HepG2 (cell line): ENCODE measurements at regions not wholly inside any gene's neighbourhood (a gene's known extent, or its start where the extent isn't known, plus 50 kb on each side); places are given as distances from the start of the nearest gene placed in this dataset.

ENCODE experiments used
- ATAC-seq: fragments of 200-7000 bp; cut with Tn5 transposase; 3 replicates; pipeline ENCODE4 v1.9.1; 2020; ENCODE audit warnings: mild to moderate bottlenecking, moderate library complexity
- BruUV-seq: library from RNA; stranded (reverse); fragments of 400-500 nt; replicated peaks from 2 replicates; lab custom pipeline; 2021; lab: Mats Ljungman, UMichigan
- CTCF ChIA-PET: fragments of 300-600 bp; formaldehyde crosslinking; extraction: SDS; loops from one replicate; lab custom pipeline; 2021; ENCODE audit warnings: low total read pairs, inconsistent platforms, low intra/inter-chr PET ratio; lab: Yijun Ruan, JAX
- POLR2A ChIA-PET: fragments of 350-600 bp; sonication (Branson Sonifier 250); formaldehyde crosslinking; loops from one replicate; lab custom pipeline; 2020; ENCODE audit warnings: antibody characterized with exemption, inconsistent platforms; lab: Yijun Ruan, JAX
- DNase-seq: peaks from one replicate; pipeline ENCODE4 v3.0.0-alpha.2; 2015; ENCODE audit warnings: low spot score
- FAIRE-seq: peaks from 3 replicates; lab custom pipeline; 2011; peaks lifted over from hg19 to GRCh38; lab: Jason Lieb, UNC
- H2AFZ ChIP-seq: one replicate; pipeline ENCODE4 v1.6.1; 2011; ENCODE audit warnings: low read length, inconsistent platforms
- H3K27ac ChIP-seq: fragments of 300-600 bp; 3 replicates; pipeline ENCODE4 v1.8.0; 2011; ENCODE audit warnings: mixed run types, mild to moderate bottlenecking, mixed read lengths, low read length, inconsistent platforms; ENCODE audit not compliant: insufficient read depth; ENCODE audit errors: extremely low read length
- H3K27me3 ChIP-seq, 2 experiments: fragments of 200-600 bp in 1 of 2; 2 replicates in 1 of 2; 3 replicates in 1 of 2; pipeline versions ENCODE4 v1.6.0 to v1.8.0; 2011; ENCODE audit warnings: low read length in 2 of 2, mild to moderate bottlenecking in 2 of 2, moderate library complexity in 2 of 2, inconsistent platforms in 1 of 2; ENCODE audit not compliant: insufficient read depth in 2 of 2, control insufficient read depth in 1 of 2
- H3K36me3 ChIP-seq, 2 experiments: fragments of 200-600 bp in 1 of 2; replicated peaks in 1 of 2; 2 replicates in 1 of 2; 3 replicates in 1 of 2; pipeline versions ENCODE4 v1.5.1 to v1.8.0; 2011; ENCODE audit warnings: low read length in 2 of 2, inconsistent platforms in 1 of 2; ENCODE audit not compliant: insufficient read depth in 2 of 2, control insufficient read depth in 1 of 2
- H3K4me1 ChIP-seq: 2 replicates; pipeline ENCODE4 v1.5.1; 2012; ENCODE audit warnings: low read length, inconsistent platforms; ENCODE audit not compliant: insufficient read depth
- H3K4me2 ChIP-seq: 2 replicates; pipeline ENCODE4 v1.6.0; 2011; ENCODE audit warnings: low read depth, low read length, inconsistent platforms
- H3K4me3 ChIP-seq, 3 experiments: fragments of 200-600 bp in 1 of 3; sonication (generic), shearing (Covaris generic) in 1 of 3; replicated peaks in 1 of 3; 2 replicates each; pipeline ENCODE4 v1.5.1; 2011 to 2016; ENCODE audit warnings: low read length in 3 of 3, inconsistent platforms in 2 of 3, low read depth in 2 of 3, mild to moderate bottlenecking in 2 of 3, control low read depth in 1 of 3, mixed read lengths in 1 of 3; ENCODE audit not compliant: insufficient read depth in 1 of 3
- H3K79me2 ChIP-seq: one replicate; pipeline ENCODE4 v1.6.1; 2011; ENCODE audit warnings: low read length, inconsistent platforms; ENCODE audit not compliant: insufficient read depth
- H3K9ac ChIP-seq: 2 replicates; pipeline ENCODE4 v1.6.0; 2011; ENCODE audit warnings: mild to moderate bottlenecking, low read depth, low read length, inconsistent platforms; ENCODE audit not compliant: insufficient read depth
- H3K9me3 ChIP-seq: 2 replicates; pipeline ENCODE4 v1.5.1; 2012; ENCODE audit warnings: mild to moderate bottlenecking, low read length
- H4K20me1 ChIP-seq: 2 replicates; pipeline ENCODE4 v1.6.0; 2011; ENCODE audit warnings: inconsistent platforms, mild to moderate bottlenecking, low read length, moderate library complexity; ENCODE audit not compliant: insufficient read depth
- AGO2 ChIP-seq: fragments of 200-400 bp; formaldehyde crosslinking; optimal IDR thresholded peaks from 2 replicates; pipeline ENCODE3; 2017; ENCODE audit warnings: mild to moderate bottlenecking, low read depth, low read length, moderate library complexity
- CEBPG ChIP-seq: IDR thresholded peaks from 2 replicates; pipeline ENCODE4 v1.6.1; 2016
- JARID2 ChIP-seq: sonication (generic); formaldehyde crosslinking; IDR thresholded peaks from 2 replicates; pipeline ENCODE4 v1.8.1; 2023; ENCODE audit warnings: missing genetic modification reagents, inconsistent platforms; ENCODE audit not compliant: insufficient replicate concordance
- NFE2L2 ChIP-seq: fragments of 150-350 bp; IDR thresholded peaks from 2 replicates; pipeline ENCODE4 v1.6.1; 2014; ENCODE audit warnings: low read length
- NFIC ChIP-seq: IDR thresholded peaks from 2 replicates; pipeline ENCODE4 v1.6.1; 2012; ENCODE audit warnings: mild to moderate bottlenecking, low read length, inconsistent platforms
- PBX2 ChIP-seq: IDR thresholded peaks from 2 replicates; pipeline ENCODE4 v1.6.1; 2016; ENCODE audit warnings: control low read depth
- RAD51 ChIP-seq: fragments of 450-650 bp; IDR thresholded peaks from 2 replicates; pipeline ENCODE4 v1.6.1; 2016; ENCODE audit warnings: borderline replicate concordance
- U2AF2 ChIP-seq: fragments of 200-400 bp; formaldehyde crosslinking; IDR thresholded peaks from 2 replicates; pipeline ENCODE4 v1.6.1; 2017; ENCODE audit warnings: low read depth, mild to moderate bottlenecking, low read length
- ZBTB1 ChIP-seq: sonication (generic); formaldehyde crosslinking; IDR thresholded peaks from 2 replicates; pipeline ENCODE4 v1.4.0; 2020; ENCODE audit warnings: missing genetic modification reagents, borderline replicate concordance
- ZBTB42 ChIP-seq: sonication (generic); formaldehyde crosslinking; IDR thresholded peaks from 2 replicates; pipeline ENCODE4 v1.5.0; 2020; ENCODE audit warnings: mild to moderate bottlenecking, missing genetic modification reagents
- WGBS: methylation state at CpG from one replicate; pipeline ENCODE4 v1.1.6; 2017; ENCODE audit warnings: low lambda C conversion rate; 5-methylcytosine and 5-hydroxymethylcytosine counted together
- in situ Hi-C: cut with HindIII; loops from 2 replicates; pipeline ENCODE4 v1.10.0; 2017; ENCODE audit warnings: low pct_unique_long_range_greater_than_20kb; ENCODE audit not compliant: extremely low pct_ligation_motif_present
- intact Hi-C: fragments of 100-400 bp; cut with micrococcal nuclease; formaldehyde crosslinking; loops from one replicate; pipeline ENCODE4 v1.10.0; 2022; ENCODE audit not compliant: unreplicated experiment
- TF ChIP-seq, protein P1 (sequence below): sonication (generic); formaldehyde crosslinking; IDR thresholded peaks from 2 replicates; pipeline ENCODE4 v1.4.0; 2020; ENCODE audit warnings: missing genetic modification reagents
- TF ChIP-seq, protein P2 (sequence below): sonication (generic); formaldehyde crosslinking; IDR thresholded peaks from 2 replicates; pipeline ENCODE4 v1.5.0; 2020; ENCODE audit warnings: mild to moderate bottlenecking, missing genetic modification reagents, moderate library complexity

GRCh38 chr4:188411805-188412204 is 272.6 kb downstream of the TRIML1 start:
- no peak overlapping the region for H3K4me3 ChIP-seq
- H3K27ac ChIP-seq, result no peak overlapping the region
- no peaks in the 10 kb centered on the region for H3K4me1 ChIP-seq
- H3K9ac ChIP-seq, result no peak overlapping the region
- in situ Hi-C loops (no loop called here), intact Hi-C loops (no loop called here)
- no peaks in the 10 kb centered on the region for H3K27me3 ChIP-seq
- H4K20me1 ChIP-seq, result no peaks in the 10 kb centered on the region
- no peaks in the 10 kb centered on the region for H3K9me3 ChIP-seq
- DNase-seq (no peak), FAIRE-seq (no peak), ATAC-seq (no peak)
- H3K4me2 ChIP-seq, result no peak overlapping the region
- BruUV-seq, result no TSS peak
- TF ChIP-seq, protein P1, sequence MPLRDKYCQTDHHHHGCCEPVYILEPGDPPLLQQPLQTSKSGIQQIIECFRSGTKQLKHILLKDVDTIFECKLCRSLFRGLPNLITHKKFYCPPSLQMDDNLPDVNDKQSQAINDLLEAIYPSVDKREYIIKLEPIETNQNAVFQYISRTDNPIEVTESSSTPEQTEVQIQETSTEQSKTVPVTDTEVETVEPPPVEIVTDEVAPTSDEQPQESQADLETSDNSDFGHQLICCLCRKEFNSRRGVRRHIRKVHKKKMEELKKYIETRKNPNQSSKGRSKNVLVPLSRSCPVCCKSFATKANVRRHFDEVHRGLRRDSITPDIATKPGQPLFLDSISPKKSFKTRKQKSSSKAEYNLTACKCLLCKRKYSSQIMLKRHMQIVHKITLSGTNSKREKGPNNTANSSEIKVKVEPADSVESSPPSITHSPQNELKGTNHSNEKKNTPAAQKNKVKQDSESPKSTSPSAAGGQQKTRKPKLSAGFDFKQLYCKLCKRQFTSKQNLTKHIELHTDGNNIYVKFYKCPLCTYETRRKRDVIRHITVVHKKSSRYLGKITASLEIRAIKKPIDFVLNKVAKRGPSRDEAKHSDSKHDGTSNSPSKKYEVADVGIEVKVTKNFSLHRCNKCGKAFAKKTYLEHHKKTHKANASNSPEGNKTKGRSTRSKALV (CRISPR knock-in tag), result no peak
- TF ChIP-seq U2AF2 (no peak), RAD51 (no peak), JARID2 (CRISPR knock-in tag) (no peak), ZBTB42 (CRISPR knock-in tag) (no peak), NFE2L2 (no peak), ZBTB1 (CRISPR knock-in tag) (no peak), AGO2 (no peak), PBX2 (CRISPR knock-in tag) (no peak), CEBPG (no peak), NFIC (no peak)
- TF ChIP-seq, protein P2, sequence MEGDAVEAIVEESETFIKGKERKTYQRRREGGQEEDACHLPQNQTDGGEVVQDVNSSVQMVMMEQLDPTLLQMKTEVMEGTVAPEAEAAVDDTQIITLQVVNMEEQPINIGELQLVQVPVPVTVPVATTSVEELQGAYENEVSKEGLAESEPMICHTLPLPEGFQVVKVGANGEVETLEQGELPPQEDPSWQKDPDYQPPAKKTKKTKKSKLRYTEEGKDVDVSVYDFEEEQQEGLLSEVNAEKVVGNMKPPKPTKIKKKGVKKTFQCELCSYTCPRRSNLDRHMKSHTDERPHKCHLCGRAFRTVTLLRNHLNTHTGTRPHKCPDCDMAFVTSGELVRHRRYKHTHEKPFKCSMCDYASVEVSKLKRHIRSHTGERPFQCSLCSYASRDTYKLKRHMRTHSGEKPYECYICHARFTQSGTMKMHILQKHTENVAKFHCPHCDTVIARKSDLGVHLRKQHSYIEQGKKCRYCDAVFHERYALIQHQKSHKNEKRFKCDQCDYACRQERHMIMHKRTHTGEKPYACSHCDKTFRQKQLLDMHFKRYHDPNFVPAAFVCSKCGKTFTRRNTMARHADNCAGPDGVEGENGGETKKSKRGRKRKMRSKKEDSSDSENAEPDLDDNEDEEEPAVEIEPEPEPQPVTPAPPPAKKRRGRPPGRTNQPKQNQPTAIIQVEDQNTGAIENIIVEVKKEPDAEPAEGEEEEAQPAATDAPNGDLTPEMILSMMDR, result no peak
- ChIA-PET CTCF (no interaction called here), POLR2A (no interaction called here)
- H3K79me2 ChIP-seq, result no peaks in the 10 kb centered on the region
- 73% methylated on average over 25 of the region's 25 CpGs for WGBS
- no peak overlapping the region for H2AFZ ChIP-seq
- H3K36me3 ChIP-seq, result no peaks in the 10 kb centered on the region; a peak in 1 of 5 replicates
